GM21619 (cell line): ENCODE measurements at regions not wholly inside any gene's neighbourhood (a gene's known extent, or its start where the extent isn't known, plus 50 kb on each side); places are given as distances from the start of the nearest gene placed in this dataset.
"Not testable (repeated sequence)": the region's sequence is repeated elsewhere in the genome, so short reads cannot be mapped to it uniquely, and the experiment has no call there.

ENCODE experiments used
- ATAC-seq: cut with Tn5 transposase; IDR thresholded peaks from one replicate; pipeline ENCODE4 v1.9.1; 2021; ENCODE audit not compliant: unreplicated experiment

DNA sequence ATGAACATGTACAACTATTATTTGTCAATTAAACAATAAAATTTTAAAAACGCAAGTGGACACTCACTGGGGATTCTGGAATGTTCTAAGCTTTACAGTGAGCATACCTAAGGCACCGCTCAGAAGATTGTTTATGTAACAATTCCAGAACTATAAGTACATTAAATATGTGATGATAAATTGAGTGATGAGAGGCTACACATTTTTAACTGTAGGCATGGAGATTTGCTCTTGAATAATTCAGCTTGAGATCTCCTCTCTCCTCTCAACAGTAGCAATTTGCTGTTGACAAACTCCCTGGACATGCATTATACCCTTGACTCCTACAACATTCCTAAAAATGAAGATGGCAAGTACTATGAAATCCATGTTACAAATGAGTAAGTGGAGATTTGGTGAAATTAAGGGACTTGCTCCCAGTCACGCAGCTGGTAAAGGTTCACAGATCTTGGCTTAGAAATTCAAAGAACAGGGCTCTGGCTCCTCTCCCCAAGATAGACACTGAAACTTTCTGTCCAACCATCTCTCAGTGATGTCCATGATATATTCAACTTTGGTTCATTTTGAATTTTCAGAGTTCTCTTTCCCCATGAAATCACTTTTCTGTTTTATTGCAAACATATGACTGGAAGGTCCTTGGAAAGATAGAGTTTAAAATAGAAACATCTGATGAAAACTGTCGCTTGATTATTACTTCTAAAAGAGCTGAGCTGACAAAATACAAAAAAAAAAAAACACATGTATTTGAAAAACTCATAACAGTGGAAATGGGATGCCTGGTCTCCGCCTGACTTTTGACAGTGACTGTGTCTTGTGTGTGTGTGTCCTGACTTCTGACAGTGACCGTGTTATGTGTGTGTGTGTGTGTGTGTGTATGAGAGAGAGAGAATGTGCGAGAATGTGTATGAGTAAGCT lies 488.3 kb downstream of the TNS3 start:
- no peak for ATAC-seq

DNA sequence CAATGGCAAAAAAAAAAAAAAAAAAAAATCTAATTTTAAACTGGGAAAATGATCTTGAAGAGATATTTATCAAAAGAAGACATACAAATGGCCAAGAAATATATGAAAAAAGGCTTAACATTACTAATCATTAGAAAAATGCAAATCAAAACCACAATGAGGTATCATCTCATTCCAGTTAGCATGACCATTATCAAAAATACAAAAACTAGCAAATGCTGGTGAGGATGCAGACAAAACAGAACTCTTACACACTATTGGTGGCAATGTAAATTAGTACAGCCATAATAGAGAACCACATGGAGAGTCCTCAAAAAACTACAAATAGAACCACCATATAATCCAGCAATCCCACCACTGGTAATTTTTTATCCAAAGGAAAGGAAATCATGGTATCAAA lies 489.6 kb downstream of the TNS3 start:
- ATAC-seq: no peak

DNA sequence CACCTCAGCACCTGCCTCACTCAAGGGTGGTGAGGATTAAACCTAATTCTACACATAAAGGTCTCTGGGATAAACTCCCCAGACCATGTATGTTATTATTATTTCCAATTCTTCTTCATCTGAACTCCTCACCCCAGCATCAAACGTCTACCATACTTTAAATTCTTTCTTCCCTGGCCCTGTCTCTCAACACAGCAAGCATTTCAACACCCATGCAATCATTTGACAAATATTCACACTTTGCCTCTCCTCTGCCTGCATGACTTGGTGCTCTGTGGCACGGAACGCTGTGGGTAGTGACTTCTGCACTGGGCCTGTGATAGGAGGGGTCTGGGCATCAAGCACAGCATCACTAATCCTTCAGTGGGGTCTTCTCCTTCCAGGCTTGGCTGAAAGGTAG lies 490.8 kb downstream of the TNS3 start:
- no peak for ATAC-seq

DNA sequence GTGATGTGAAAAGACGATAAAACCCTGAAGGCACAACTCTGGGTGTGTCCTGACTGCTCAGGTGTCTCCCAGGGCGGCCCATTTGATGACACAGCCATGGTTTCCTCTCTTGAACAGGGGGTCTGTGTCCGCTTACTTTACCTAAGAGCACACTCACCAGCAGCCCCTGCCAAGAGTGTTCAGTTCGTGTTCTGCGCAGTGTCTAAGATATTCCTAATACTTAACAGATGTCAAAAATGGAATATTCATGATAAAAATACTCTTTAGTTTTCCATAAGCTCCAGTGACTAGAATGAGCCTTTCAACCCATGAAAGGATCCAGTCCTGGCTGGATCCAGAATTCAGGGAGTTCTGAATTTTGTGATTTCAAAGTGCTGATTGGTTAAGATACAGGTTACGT lies 492.4 kb downstream of the TNS3 start:
- ATAC-seq: no peak

DNA sequence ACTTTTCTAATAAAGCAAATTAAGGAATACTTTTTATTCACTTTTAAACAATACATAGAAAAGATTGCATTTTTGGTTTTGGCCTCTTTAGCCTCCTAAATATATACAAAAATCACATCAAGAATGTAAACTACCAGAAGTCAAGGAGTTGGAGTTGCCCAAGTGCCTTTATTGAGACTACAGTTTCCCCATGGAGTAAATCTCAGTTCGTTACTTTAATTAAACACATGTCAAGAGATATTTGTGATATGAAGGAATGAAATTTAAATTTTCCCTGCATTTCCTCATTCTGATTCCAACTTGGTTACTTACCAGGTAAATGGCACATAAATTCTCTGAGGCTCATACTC lies 492.9 kb downstream of the TNS3 start:
- no peak for ATAC-seq

DNA sequence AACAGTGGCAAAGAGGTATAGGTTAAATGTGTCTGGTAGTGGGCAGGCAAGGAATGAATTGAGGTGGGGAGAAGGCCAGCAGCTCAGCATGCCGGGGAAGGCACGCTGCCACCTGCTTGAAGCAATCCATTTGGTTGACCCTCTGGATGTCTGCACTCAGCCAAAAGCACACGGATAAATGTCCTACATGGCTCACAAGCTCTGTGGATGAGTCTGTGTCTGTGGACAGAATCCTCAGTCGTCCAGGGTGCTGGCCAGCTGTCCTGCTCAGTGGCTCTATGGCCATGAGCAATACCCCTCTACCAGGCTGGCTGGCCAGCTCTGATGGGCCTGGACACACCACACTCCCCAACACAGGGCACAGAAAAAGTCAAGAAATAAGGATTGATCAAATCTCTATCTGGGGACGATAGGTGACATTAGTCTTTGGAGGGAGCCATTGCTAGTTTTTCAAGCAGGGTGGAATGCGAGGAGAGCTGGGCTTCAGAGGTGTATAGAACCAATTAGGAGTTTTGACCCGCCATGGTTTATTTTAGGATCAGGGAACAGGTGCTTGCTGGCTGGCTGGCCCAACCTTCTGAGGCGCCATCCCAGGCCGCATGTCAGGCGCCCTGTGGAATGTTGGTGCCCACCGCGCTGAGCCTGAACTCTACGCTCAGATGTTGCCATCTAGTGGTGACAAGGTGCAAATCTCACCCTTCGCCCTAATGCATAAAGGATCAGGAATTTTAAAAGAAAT lies 493.4 kb downstream of the TNS3 start:
- ATAC-seq: peak; percentile 75

DNA sequence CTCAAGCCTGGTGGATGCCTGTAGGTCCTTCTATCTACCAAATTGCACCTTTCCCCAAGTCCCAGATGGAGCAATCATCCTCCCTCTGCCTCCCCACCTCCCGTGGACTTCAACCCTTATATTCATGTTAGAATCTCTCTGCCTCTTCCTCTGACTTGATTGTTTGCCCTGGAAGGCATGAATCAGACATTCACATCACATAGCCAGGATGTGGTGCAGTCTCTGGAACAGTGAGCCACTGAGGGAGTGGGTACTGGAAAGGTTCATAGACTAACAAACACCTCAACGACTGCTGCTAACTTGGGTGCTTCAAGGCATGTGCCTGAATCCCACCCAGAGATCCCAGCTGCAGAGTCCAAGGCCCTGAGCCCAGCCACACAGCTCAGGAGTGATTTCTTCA lies 494.0 kb downstream of the TNS3 start:
- ATAC-seq: no peak

DNA sequence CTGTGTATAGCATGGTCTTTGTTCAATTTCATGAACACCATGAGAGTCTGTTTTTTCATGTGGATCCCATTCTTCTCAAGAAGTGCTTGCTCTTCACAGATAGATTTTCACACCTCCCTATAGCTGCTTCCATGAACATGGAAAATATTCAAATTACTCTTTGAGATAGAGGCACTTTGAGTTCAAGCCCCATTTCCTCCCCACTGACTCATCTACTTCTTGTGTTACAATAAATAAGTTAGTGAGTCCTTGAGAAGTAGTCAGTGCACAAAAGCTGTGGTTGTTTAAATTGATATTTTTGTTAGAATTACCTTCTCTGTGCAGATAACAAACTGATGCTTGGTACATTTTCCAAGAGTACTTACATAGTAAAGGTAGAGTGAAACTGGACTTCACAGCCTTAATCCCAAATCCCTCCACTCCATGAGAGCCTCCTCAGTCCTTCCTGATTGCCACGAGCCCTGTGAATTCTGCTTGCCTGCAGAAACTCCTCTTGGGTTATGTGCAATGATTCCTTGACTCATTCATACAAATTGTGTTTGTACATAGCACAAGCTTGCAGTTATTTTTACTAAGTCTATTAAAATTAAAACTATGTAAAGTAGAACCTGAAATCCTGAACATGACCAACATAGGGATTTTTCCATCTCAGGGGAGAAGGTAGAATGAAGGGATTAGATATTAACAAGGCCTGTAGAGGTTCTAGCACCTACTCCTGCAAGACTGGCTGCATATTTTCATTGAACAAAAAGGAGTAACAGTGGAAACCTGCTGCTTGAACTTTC lies 496.2 kb downstream of the TNS3 start:
- no peak for ATAC-seq

DNA sequence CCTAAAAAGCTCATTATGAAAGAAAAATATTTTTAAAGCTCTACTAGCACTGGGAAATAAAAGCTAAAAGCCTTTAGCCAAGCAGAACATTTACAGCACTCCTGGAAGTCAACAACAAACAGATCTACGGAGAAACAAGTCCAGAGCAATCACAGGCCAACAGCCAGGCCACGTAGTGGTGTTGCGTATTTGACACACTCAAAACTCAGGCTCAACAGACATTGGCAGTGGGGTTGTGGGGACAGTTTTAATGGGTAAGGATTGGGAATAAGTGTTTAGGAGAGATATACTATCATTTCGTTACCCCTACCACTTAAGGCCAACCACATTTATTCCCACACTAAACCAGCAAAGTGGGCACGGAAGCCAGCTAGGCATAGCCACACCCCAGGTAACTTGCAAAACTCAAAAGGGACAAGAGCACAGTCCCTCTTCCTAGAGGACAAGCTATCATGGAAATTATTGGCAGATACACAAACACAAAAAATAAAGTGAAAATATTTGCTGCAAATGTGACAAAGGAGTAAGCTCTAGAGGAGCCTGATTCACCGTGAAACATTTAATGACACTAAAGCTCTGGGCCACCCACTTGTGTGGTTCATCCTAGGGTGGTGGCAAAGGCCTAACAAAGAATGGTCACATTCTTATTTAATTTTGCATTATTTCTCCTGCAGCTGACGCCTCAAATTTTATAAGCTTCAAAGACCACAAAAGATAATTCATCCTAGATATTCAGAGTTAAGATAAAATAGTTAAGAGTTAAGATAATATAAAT lies 498.2 kb downstream of the TNS3 start:
- ATAC-seq: no peak

DNA sequence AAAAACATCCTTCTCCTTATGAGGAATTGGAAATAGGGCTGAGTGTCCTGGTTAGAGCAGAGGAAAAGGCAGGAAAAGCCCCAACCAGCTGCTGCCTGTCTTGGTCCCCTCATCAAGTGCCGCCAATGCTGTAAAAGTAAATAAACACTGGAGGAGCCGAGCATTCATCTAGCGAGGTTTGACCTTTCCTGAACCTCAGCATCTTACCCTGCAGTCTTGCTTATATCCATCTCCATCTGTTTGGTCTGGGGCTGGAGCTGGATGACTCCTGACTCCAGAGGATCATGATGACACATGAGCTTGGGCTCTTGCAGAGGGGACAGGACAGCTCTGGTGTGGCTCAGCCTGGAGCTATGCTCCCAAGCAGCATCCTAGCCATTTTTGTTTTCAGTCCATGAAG lies 501.1 kb downstream of the TNS3 start:
- no peak for ATAC-seq

DNA sequence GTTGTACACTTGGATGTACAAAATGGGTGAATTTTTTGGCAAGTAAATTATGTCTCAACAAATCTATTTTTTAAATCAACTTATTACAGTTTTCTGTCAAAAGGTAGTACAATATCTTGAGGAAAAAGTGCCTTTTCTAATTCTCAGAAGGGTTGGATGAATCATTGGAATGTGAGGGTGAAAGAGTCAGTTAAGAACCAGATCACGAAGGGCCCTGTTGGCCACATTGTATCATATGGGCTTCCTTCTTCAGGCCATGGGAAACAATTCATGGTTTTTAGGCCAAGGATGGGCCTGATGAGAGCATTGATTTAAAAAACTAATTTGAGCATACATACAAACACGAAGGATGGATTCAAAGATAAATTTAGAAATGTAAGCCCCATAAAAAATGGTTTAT lies 503.7 kb downstream of the TNS3 start:
- no peak for ATAC-seq

DNA sequence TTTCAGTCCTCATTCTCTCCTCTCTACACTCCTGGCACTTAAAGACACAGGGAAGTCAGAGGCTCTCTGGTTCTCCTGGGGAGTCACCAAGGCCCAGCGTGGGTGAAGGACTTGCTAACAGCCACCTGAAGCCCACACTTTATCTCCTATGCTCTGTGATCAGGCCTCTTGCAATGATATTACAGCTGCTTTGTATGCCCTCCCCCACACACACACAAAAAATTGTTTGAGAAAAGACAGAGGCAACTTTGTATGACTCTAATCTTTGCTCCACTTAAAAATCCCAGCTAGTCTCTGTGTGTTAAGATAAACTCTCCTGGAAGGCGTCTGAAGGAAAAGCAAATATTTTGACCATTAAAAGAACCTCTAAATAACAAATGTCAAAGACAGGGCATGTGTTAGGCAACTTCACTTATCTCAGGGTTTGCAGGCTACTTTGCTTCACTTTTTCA lies 507.2 kb downstream of the TNS3 start:
- ATAC-seq: no peak

DNA sequence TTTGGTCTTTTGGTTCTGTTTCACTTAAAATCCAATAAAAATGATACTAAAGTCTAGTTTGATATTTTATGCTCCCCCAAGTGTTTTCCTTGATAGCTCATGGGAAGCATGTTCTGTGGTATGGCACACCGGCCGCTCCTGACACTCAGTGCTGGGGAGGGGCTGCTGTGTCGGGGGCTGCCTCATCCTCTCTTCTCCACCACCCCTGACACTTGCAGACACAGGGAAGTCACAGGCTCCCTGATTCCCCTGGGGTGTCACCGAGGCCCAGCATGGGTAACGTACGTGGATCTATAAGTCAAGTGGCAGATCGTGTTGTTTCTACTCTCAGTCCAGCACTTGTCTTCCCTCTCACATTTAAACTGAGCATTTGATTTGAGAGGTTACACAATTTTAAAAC lies 508.6 kb downstream of the TNS3 start:
- ATAC-seq: no peak

DNA sequence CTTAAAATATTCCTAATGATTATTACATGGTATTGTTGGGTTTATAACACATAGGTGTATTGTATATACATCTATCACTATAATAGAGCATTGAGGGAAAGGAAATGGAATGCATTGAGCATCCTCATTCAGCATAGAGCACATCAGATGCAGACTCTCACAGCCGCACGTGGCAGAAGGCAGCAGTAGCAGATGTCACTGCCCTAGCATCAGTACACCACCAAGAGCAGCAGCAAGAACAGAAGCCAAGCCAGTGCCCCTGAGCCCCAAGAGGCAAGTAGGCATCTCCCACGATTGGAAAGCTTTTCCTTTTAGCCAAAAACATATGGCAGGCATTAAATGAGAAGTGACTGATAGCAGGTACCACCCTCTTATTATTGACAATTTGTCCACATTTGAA lies 510.0 kb downstream of the TNS3 start:
- no peak for ATAC-seq

DNA sequence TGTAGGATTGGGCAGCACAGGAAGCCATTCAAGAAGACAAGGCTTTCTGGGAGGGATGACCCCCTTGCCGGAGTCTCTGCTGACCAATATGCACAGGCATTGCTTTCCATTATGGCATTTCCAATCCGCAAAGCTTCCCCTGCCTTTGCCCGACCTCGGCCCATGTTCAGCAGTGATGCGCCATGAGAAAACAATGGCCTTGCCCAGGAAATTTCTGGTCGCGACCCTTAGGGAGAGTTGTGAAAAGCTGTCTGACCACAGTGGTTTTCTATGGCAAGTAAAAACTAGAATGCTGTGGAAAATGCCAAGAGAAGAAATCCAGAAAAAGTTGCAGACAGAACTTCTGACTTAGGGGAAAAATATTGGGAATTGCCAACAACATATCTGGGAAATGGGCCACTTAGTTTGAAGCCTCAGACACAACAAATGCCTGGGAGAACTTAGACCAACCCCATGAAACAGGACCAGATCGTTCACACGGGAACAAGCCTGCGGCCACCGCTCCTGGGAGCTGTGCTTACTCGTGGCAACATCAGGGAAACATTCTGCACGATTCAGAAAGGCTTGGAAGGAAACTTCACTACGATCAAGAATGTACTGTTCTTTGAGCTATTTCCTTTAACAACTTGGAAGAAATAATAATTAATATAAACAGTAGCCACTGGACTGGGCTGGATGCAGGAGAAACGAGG lies 512.4 kb downstream of the TNS3 start:
- ATAC-seq: no peak

DNA sequence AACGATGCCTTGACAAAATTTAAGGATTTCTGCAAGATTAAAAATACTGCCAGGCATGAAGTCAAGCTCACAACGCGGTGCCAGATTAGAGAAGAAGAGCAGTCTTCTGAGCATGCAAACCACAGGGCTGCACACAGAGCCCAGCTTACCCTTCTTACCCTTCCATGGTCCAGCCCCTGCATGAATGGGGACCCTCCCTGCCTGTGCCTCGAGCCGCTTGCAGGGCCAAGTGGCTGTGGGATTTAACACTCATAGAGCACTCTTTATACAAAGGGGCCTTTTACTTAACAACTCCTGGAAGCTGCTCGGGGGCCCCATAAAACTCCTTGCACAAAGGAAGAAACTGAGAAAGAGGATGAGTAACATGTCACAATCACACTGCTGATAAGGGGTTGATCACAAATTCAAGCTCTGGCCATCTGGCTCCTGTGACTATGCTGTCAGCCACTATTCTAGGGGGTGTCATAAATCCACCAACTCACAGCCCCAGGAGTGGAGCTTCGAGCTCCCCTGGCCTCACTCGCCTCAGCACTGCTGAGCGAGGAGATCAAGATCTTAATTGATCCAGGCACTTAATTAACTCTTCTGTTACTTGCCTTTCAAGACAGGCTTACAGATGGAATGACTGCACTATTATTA lies 514.8 kb downstream of the TNS3 start:
- no peak for ATAC-seq

DNA sequence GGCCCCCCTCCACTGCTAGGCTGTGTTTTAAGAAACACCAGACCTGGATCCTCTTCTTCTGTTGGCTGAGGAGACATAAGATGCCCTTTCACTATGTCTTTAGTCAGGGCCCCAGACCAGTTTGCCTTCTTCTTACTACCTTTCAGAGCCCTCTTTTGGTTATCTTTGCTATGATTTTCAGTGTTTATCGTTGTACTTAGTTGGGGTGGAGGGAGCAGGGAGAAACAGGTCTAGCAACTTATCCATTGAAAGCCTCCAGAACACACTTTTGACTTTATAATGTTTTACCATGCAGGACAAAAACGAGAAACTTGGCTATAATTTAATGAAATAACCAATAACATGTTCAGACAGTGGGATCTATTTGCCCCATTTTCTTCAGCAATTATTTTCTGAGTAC lies 525.2 kb downstream of the TNS3 start:
- no peak for ATAC-seq

DNA sequence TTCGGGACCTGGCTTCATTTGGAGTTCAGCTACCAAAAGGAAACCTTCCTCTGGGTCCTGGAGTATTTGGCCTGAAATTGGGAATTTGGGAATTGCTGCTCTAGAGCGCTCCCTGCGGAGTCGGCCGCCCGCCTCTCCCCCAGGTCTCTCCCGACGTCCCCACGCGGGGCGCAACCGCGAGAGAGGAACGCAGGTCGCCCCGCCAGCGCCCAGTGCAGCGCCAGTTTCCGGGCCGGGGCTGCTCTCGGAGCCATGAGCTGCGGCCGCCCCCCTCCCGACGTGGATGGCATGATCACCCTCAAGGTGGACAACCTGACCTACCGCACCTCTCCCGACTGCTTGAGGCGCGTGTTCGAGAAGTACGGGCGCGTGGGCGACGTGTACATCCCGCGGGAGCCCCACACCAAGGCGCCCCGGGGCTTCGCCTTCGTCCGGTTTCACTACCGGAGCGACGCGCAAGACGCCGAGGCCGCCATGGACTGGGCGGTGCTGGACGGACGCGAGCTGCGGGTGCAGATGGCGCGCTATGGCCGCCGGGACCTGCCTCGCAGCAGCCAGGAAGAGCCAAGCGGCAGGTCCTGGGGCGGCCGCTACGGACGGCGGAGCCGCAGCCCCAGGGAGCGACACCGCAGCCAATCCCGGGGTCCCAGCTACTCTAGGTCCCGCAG lies 529.2 kb downstream of the TNS3 start:
- ATAC-seq: not testable (repeated sequence)

DNA sequence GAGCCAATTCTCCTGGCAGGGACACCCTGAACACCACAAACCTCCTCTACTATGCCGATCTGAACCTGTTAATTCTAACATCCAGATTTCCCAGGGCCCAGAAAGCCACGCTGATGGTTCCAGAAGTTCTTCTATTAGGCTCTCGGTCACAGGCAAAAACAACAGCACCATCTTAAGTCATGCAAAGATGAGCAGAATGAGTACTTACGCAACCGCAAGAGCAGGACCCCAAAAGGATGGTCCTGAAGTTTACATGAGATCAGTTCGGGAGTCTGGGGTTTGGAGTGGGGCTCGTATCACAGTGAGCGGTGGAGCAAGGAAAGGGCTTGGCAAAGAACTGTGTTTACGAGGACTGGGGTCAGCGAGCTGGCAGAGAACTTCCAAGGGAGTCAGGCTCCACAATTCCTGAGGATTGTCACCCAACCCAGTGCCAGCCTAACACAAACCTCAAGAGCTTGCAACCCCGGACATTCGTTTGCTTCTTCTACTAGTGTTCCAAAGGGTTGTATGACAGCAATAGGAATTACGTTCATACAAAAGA lies 532.6 kb downstream of the TNS3 start:
- ATAC-seq: no peak
